K562 (cell line): ENCODE measurements at regions not wholly inside any gene's neighbourhood (a gene's known extent, or its start where the extent isn't known, plus 50 kb on each side); places are given as distances from the start of the nearest gene placed in this dataset.
A peak's percentile ranks its signal among the peaks of the same experiment; 100 is the strongest.

Source experiments
- CTBP1 ChIP-seq: fragments of 450-650 bp; IDR thresholded peaks from 2 replicates; pipeline ENCODE4 v1.6.1; 2016; ENCODE audit warnings: borderline replicate concordance
- GABPB1 ChIP-seq: sonication (generic); formaldehyde crosslinking; IDR thresholded peaks from 2 replicates; pipeline ENCODE4 v1.8.0; 2022; ENCODE audit warnings: mild to moderate bottlenecking, missing genetic modification reagents
- MECOM ChIP-seq: fragments of 250-450 bp; sonication (Bioruptor Pico); IDR thresholded peaks from 2 replicates; pipeline ENCODE4 v1.8.0; 2022; ENCODE audit warnings: inconsistent platforms
- MTA1 ChIP-seq: fragments of 450-650 bp; IDR thresholded peaks from 2 replicates; pipeline ENCODE4 v1.6.1; 2017; ENCODE audit warnings: borderline replicate concordance
- NELFE ChIP-seq: IDR thresholded peaks from 2 replicates; pipeline ENCODE4 v1.6.1; 2011; ENCODE audit warnings: mild to moderate bottlenecking; ENCODE audit not compliant: insufficient read depth, insufficient read length
- NR4A1 ChIP-seq, 2 experiments: fragments of 250-450 bp in 1 of 2; fragments of 450-650 bp in 1 of 2; sonication (Bioruptor Pico) in 1 of 2; IDR thresholded peaks; 2 replicates each; pipeline versions ENCODE4 v1.4.0 to v1.6.1; 2016 to 2020; ENCODE audit warnings: mild to moderate bottlenecking in 2 of 2, missing compliant biosample characterization in 1 of 2, missing genetic modification characterization in 1 of 2, moderate library complexity in 1 of 2
- SMARCE1 ChIP-seq: fragments of 450-650 bp; IDR thresholded peaks from 2 replicates; pipeline ENCODE4 v1.7.1; 2016; ENCODE audit warnings: mild to moderate bottlenecking
- SUPT5H ChIP-seq: fragments of 450-650 bp; IDR thresholded peaks from 2 replicates; pipeline ENCODE4 v1.6.1; 2016
- TEAD2 ChIP-seq: fragments of 450-650 bp; IDR thresholded peaks from 2 replicates; pipeline ENCODE4 v1.6.1; 2016; ENCODE audit warnings: missing genetic modification characterization, control low read depth, missing compliant biosample characterization
- ZNF311 ChIP-seq: fragments of 250-450 bp; sonication (Bioruptor Pico); IDR thresholded peaks from 2 replicates; pipeline ENCODE4 v1.4.0; 2020; ENCODE audit warnings: mild to moderate bottlenecking, moderate library complexity
- ZNF717 ChIP-seq: fragments of 250-450 bp; sonication (Bioruptor Pico); IDR thresholded peaks from 2 replicates; pipeline ENCODE4 v1.5.0; 2021
- TF ChIP-seq, protein P1 (sequence below), 2 experiments: fragments of 450-650 bp; formaldehyde crosslinking in 1 of 2; IDR thresholded peaks; 2 replicates each; pipeline versions ENCODE4 v1.4.0 to v1.6.1; 2014 to 2020; ENCODE audit warnings: mild to moderate bottlenecking in 2 of 2, borderline replicate concordance in 1 of 2, low read depth in 1 of 2
- TF ChIP-seq, protein P2 (sequence below): sonication (generic); formaldehyde crosslinking; IDR thresholded peaks from 2 replicates; pipeline ENCODE4 v1.4.0; 2020; ENCODE audit warnings: mild to moderate bottlenecking, missing genetic modification reagents

DNA sequence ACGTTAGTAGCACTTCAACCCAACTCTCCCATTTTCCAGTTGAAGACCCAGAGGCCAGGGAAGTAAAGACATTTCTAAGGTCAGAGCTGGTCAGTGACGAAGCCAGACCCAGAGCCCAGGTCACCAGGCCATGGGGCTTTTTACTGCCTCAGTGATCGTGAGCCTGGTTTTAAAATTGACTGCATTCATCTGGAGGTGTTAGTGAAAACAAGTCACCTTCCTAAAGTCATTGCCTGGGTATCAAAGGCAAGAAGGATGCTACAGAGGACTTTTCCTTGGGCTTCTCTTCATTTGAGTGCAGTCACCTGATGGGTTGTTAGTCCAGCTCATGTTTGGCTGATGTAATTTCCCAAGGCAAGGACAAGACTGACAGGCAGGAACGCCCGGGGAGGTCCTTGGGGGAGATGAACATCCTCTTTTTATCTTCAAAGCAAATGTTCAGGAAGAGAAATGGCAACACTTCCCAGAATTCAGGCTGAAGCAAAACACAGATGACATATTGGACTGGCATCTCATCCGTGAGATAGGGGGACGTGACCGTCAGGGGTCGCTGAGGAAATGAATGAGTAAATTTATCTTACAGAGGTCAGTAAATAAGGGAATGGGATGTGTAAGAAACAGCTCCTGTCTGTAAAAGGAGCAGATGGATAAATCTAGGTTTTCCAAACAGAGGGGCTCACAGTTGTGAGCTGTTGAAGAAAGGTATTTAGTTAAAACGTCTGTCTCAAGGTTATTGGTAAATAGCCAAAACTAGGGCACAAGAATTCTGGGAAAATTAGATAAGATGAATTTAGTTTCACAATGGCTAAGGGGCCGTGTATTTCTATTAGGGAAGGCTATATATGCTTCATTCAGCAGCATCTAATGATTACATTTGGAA is 201.2 kb downstream of the OPA1 start (continued):
- TF ChIP-seq, protein P1, sequence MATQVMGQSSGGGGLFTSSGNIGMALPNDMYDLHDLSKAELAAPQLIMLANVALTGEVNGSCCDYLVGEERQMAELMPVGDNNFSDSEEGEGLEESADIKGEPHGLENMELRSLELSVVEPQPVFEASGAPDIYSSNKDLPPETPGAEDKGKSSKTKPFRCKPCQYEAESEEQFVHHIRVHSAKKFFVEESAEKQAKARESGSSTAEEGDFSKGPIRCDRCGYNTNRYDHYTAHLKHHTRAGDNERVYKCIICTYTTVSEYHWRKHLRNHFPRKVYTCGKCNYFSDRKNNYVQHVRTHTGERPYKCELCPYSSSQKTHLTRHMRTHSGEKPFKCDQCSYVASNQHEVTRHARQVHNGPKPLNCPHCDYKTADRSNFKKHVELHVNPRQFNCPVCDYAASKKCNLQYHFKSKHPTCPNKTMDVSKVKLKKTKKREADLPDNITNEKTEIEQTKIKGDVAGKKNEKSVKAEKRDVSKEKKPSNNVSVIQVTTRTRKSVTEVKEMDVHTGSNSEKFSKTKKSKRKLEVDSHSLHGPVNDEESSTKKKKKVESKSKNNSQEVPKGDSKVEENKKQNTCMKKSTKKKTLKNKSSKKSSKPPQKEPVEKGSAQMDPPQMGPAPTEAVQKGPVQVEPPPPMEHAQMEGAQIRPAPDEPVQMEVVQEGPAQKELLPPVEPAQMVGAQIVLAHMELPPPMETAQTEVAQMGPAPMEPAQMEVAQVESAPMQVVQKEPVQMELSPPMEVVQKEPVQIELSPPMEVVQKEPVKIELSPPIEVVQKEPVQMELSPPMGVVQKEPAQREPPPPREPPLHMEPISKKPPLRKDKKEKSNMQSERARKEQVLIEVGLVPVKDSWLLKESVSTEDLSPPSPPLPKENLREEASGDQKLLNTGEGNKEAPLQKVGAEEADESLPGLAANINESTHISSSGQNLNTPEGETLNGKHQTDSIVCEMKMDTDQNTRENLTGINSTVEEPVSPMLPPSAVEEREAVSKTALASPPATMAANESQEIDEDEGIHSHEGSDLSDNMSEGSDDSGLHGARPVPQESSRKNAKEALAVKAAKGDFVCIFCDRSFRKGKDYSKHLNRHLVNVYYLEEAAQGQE (IDR thresholded peaks at IDR 0.05; ENCODE audit: borderline replicate concordance): peak; percentile 33; the same call in 1 of the 2 replicates
- TF ChIP-seq, protein P1 (CRISPR knock-in tag; IDR thresholded peaks at IDR 0.05; ENCODE audit: low read depth): no peak
- no peak for TF ChIP-seq GABPB1 (CRISPR knock-in tag)
- no peak for TF ChIP-seq NELFE
- peak; percentile 53; the same call in 1 of the 2 replicates for TF ChIP-seq ZNF311 (CRISPR knock-in tag)
- peak; percentile 99 for TF ChIP-seq CTBP1
- peak; percentile 60 for TF ChIP-seq SMARCE1
- no peak for TF ChIP-seq SUPT5H
- TF ChIP-seq MTA1: 0 out of 2 replicates have a peak, but pooled peaks have one; percentile 14
- TF ChIP-seq, protein P2, sequence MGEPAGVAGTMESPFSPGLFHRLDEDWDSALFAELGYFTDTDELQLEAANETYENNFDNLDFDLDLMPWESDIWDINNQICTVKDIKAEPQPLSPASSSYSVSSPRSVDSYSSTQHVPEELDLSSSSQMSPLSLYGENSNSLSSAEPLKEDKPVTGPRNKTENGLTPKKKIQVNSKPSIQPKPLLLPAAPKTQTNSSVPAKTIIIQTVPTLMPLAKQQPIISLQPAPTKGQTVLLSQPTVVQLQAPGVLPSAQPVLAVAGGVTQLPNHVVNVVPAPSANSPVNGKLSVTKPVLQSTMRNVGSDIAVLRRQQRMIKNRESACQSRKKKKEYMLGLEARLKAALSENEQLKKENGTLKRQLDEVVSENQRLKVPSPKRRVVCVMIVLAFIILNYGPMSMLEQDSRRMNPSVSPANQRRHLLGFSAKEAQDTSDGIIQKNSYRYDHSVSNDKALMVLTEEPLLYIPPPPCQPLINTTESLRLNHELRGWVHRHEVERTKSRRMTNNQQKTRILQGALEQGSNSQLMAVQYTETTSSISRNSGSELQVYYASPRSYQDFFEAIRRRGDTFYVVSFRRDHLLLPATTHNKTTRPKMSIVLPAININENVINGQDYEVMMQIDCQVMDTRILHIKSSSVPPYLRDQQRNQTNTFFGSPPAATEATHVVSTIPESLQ (CRISPR knock-in tag): no peak
- TF ChIP-seq TEAD2: no peak
- no peak for TF ChIP-seq NR4A1 (CRISPR knock-in tag; IDR thresholded peaks at IDR 0.05)
- TF ChIP-seq NR4A1 (tag; IDR thresholded peaks at IDR 0.05): peak; percentile 56; the same call in 1 of the 2 replicates
- TF ChIP-seq MECOM: peak; percentile 91; the same call in 1 of the 2 replicates
- TF ChIP-seq ZNF717 (CRISPR knock-in tag): no peak
